NCI-H2081 (cell line): ENCODE measurements at regions not wholly inside any gene's neighbourhood (a gene's known extent, or its start where the extent isn't known, plus 50 kb on each side); places are given as distances from the start of the nearest gene placed in this dataset.

ENCODE experiments used
- DNase-seq, 2 experiments: peaks; one replicate each; lab custom pipeline; 2025; lab: John Stamatoyannopoulos, UW

- DNase-seq: no peak
Measured at GRCh38 chr2:176612036-176612435, 342.8 kb downstream of the MTX2 start.

GRCh38 chr2:176612736-176613135 is 343.5 kb downstream of the MTX2 start:
- DNase-seq: no peak

- DNase-seq: no peak
Measured at GRCh38 chr2:176613323-176613987, 344.2 kb downstream of the MTX2 start.

GRCh38 chr2:176614049-176614448 is 344.8 kb downstream of the MTX2 start:
- no peak for DNase-seq

GRCh38 chr2:176614930-176615329 is 345.7 kb downstream of the MTX2 start:
- no peak for DNase-seq

- DNase-seq: no peak
Measured at GRCh38 chr2:176619504-176619903, 350.3 kb downstream of the MTX2 start.

GRCh38 chr2:176621350-176621749 is 352.1 kb downstream of the MTX2 start:
- DNase-seq: no peak

- no peak for DNase-seq
Measured at GRCh38 chr2:176622792-176623191, 353.6 kb downstream of the MTX2 start.

GRCh38 chr2:176626796-176627195 is 357.6 kb downstream of the MTX2 start:
- DNase-seq: no peak

- no peak for DNase-seq
Measured at GRCh38 chr2:176628438-176628837, 359.2 kb downstream of the MTX2 start.

- DNase-seq: no peak
Measured at GRCh38 chr2:176633754-176634153, 364.5 kb downstream of the MTX2 start.

- no peak for DNase-seq
Measured at GRCh38 chr2:176636401-176636800, 367.2 kb downstream of the MTX2 start.

GRCh38 chr2:176637142-176637485 is 367.9 kb downstream of the MTX2 start:
- no peak for DNase-seq

GRCh38 chr2:176637486-176638166 is 368.4 kb downstream of the MTX2 start:
- DNase-seq: peak; percentile 51 to 80

- peak; percentile 71 to 72 for DNase-seq
Measured at GRCh38 chr2:176638167-176639015, 369.1 kb downstream of the MTX2 start.

GRCh38 chr2:176639016-176639343 is 369.7 kb downstream of the MTX2 start:
- no peak for DNase-seq

GRCh38 chr2:176639671-176640070 is 370.4 kb downstream of the MTX2 start:
- DNase-seq: no peak

GRCh38 chr2:176641436-176641835 is 372.2 kb downstream of the MTX2 start:
- DNase-seq: no peak

GRCh38 chr2:176642074-176642473 is 372.8 kb downstream of the MTX2 start:
- DNase-seq: no peak

GRCh38 chr2:176643646-176644045 is 374.4 kb downstream of the MTX2 start:
- DNase-seq: peak; percentile 19 to 64

GRCh38 chr2:176645494-176645893 is 376.3 kb downstream of the MTX2 start:
- no peak for DNase-seq

- DNase-seq: no peak
Measured at GRCh38 chr2:176646033-176646615, 376.9 kb downstream of the MTX2 start.
